Epithelial cell of proximal tubule (primary cell): ENCODE measurements at regions not wholly inside any gene's neighbourhood (a gene's known extent, or its start where the extent isn't known, plus 50 kb on each side); places are given as distances from the start of the nearest gene placed in this dataset.

Source experiments
- DNase-seq: peaks from one replicate; pipeline ENCODE4 v3.0.0-alpha.2; 2011; ENCODE audit warnings: low read depth
- H3K4me3 ChIP-seq: 2 replicates; pipeline ENCODE4 v1.5.1; 2011; ENCODE audit warnings: low read depth, mild to moderate bottlenecking, low read length
- CTCF ChIP-seq: conservative IDR thresholded peaks from 2 replicates; pipeline ENCODE4 v1.5.1; 2012; ENCODE audit warnings: low read depth, mild to moderate bottlenecking, low read length

- DNase-seq, result no peak
- no peak for TF ChIP-seq CTCF
- H3K4me3 ChIP-seq, result no peak overlapping the region
Observed at GRCh38 chr4:26214994-26215393, 105.8 kb upstream of the RBPJ start.

GRCh38 chr4:26215725-26216124, 105.1 kb upstream of the RBPJ start:
- no peak overlapping the region for H3K4me3 ChIP-seq
- no peak for DNase-seq
- TF ChIP-seq CTCF, result no peak

- H3K4me3 ChIP-seq, result no peak overlapping the region
- TF ChIP-seq CTCF, result no peak
- no peak for DNase-seq
Observed at GRCh38 chr4:26217481-26217880, 103.3 kb upstream of the RBPJ start.

- DNase-seq, result no peak
- TF ChIP-seq CTCF, result no peak
- H3K4me3 ChIP-seq, result no peak overlapping the region
Observed at GRCh38 chr4:26217961-26218676, 102.7 kb upstream of the RBPJ start.

- no peak for DNase-seq
- no peak for TF ChIP-seq CTCF
- H3K4me3 ChIP-seq, result no peak overlapping the region
Observed at GRCh38 chr4:26218677-26219605, 101.9 kb upstream of the RBPJ start.

- no peak overlapping the region for H3K4me3 ChIP-seq
- no peak for TF ChIP-seq CTCF
- no peak for DNase-seq
Observed at GRCh38 chr4:26220696-26221095, 100.1 kb upstream of the RBPJ start.
